K562 (cell line): ENCODE measurements at regions not wholly inside any gene's neighbourhood (a gene's known extent, or its start where the extent isn't known, plus 50 kb on each side); places are given as distances from the start of the nearest gene placed in this dataset.

ENCODE experiments used
- ATAC-seq: fragments of 200-7000 bp; cut with Tn5 transposase; 3 replicates; pipeline ENCODE4 v1.9.1; 2020; ENCODE audit warnings: moderate library complexity
- BruUV-seq: library from RNA; stranded (reverse); fragments of 400-500 nt; replicated peaks from 2 replicates; lab custom pipeline; 2021; lab: Mats Ljungman, UMichigan
- CTCF ChIA-PET: fragments of 300-600 bp; formaldehyde crosslinking; extraction: SDS; loops from one replicate; lab custom pipeline; 2021; ENCODE audit warnings: low intra/inter-chr PET ratio; lab: Yijun Ruan, JAX
- POLR2A ChIA-PET: fragments of 300-600, 350-650 bp; sonication (Branson Sonifier 250); formaldehyde crosslinking; extraction: SDS; loops from one replicate; lab custom pipeline; 2021; ENCODE audit warnings: antibody characterized with exemption, inconsistent platforms; lab: Yijun Ruan, JAX
- DNase-seq, 4 experiments: peaks; one replicate each; pipeline versions ENCODE4 v3.0.0 to v3.0.0-alpha.2; 2011 to 2018; ENCODE audit warnings: low spot score in 3 of 4, mixed read lengths in 3 of 4; ENCODE audit errors: extremely low read depth in 1 of 4
- FAIRE-seq: peaks from 2 replicates; lab custom pipeline; 2011; peaks lifted over from hg19 to GRCh38; lab: Jason Lieb, UNC
- H2AFZ ChIP-seq: 2 replicates; pipeline ENCODE4 v1.6.0; 2011; ENCODE audit warnings: low read depth, low read length, control low read depth, inconsistent platforms
- H3K27ac ChIP-seq: fragments of 200-600 bp; 3 replicates; pipeline ENCODE4 v1.8.0; 2011; ENCODE audit warnings: low read depth, mild to moderate bottlenecking, control low read depth, inconsistent platforms, low read length, moderate library complexity, mixed read lengths; ENCODE audit errors: extremely low read depth
- H3K27me3 ChIP-seq, 2 experiments: fragments of 300-600 bp in 1 of 2; 2 replicates in 1 of 2; 3 replicates in 1 of 2; pipeline versions ENCODE4 v1.6.0 to v1.8.0; 2011; ENCODE audit warnings: inconsistent platforms in 2 of 2, low read length in 2 of 2, mild to moderate bottlenecking in 1 of 2, mixed read lengths in 1 of 2, moderate library complexity in 1 of 2; ENCODE audit not compliant: control insufficient read depth in 2 of 2, insufficient read depth in 2 of 2
- H3K36me3 ChIP-seq: fragments of 300-600 bp; 3 replicates; pipeline ENCODE4 v1.8.0; 2011; ENCODE audit warnings: mild to moderate bottlenecking, low read length, inconsistent platforms; ENCODE audit not compliant: control insufficient read depth, insufficient read depth
- H3K4me1 ChIP-seq, 2 experiments: fragments of 200-600 bp in 1 of 2; replicated peaks in 1 of 2; 2 replicates in 1 of 2; 3 replicates in 1 of 2; pipeline versions ENCODE4 v1.5.1 to v1.8.0; 2011; ENCODE audit warnings: inconsistent platforms in 2 of 2, low read length in 2 of 2, mild to moderate bottlenecking in 1 of 2, mixed read lengths in 1 of 2, moderate library complexity in 1 of 2; ENCODE audit not compliant: control insufficient read depth in 2 of 2, insufficient read depth in 2 of 2
- H3K4me2 ChIP-seq: 2 replicates; pipeline ENCODE4 v1.6.1; 2011; ENCODE audit warnings: low read length, control low read depth, inconsistent platforms, mixed read lengths; ENCODE audit not compliant: insufficient read depth
- H3K4me3 ChIP-seq: fragments of 200-600 bp; sonication (generic), shearing (Covaris generic); 2 replicates; pipeline ENCODE4 v1.5.1; 2016; ENCODE audit warnings: control low read depth, inconsistent platforms
- H3K79me2 ChIP-seq: fragments of 200-600 bp; 3 replicates; pipeline ENCODE4 v1.8.0; 2011; ENCODE audit warnings: low read length, inconsistent platforms; ENCODE audit not compliant: control insufficient read depth, insufficient read depth
- H3K9ac ChIP-seq, 2 experiments: 2 replicates each; pipeline versions ENCODE4 v1.6.0 to v1.6.1; 2011; ENCODE audit warnings: low read depth in 2 of 2, low read length in 2 of 2, control low read depth in 1 of 2, inconsistent platforms in 1 of 2, mild to moderate bottlenecking in 1 of 2, mixed read lengths in 1 of 2; ENCODE audit not compliant: insufficient read depth in 1 of 2
- H3K9me1 ChIP-seq: one replicate; pipeline ENCODE4 v1.6.0; 2011; ENCODE audit warnings: inconsistent platforms, mild to moderate bottlenecking, low read length, moderate library complexity; ENCODE audit not compliant: control insufficient read depth, insufficient read depth
- H3K9me3 ChIP-seq: replicated peaks from 2 replicates; pipeline ENCODE4 v1.5.1; 2011; ENCODE audit warnings: low read depth, low read length, inconsistent platforms; ENCODE audit not compliant: control insufficient read depth, insufficient read depth
- H4K20me1 ChIP-seq: replicated peaks from 2 replicates; pipeline ENCODE4 v1.6.1; 2011; ENCODE audit warnings: low read length, inconsistent platforms, mixed read lengths; ENCODE audit not compliant: control insufficient read depth, insufficient read depth
- BMI1 ChIP-seq: fragments of 150-350 bp; IDR thresholded peaks from 2 replicates; pipeline ENCODE4 v1.6.1; 2014; ENCODE audit warnings: low read length
- KDM1A ChIP-seq, 2 experiments: fragments of 450-650 bp; IDR thresholded peaks; 2 replicates each; pipeline ENCODE4 v1.6.1; 2016; ENCODE audit warnings: mild to moderate bottlenecking in 2 of 2
- RCOR1 ChIP-seq, 2 experiments: IDR thresholded peaks; 2 replicates each; pipeline ENCODE4 v1.6.1; 2012; ENCODE audit warnings: low read depth in 2 of 2, low read length in 2 of 2, borderline replicate concordance in 1 of 2, improper control_type of control experiment in 1 of 2
- SPI1 ChIP-seq: IDR thresholded peaks from 2 replicates; pipeline ENCODE4 v1.6.1; 2011; ENCODE audit warnings: low read depth, low read length, control low read depth, borderline replicate concordance
- TAL1 ChIP-seq: fragments of 450-650 bp; IDR thresholded peaks from 2 replicates; pipeline ENCODE4 v1.6.1; 2016; ENCODE audit warnings: mild to moderate bottlenecking
- ZKSCAN3 ChIP-seq: fragments of 250-450 bp; sonication (Bioruptor Pico); IDR thresholded peaks from 2 replicates; pipeline ENCODE4 v1.4.0; 2020
- ZNF174 ChIP-seq: fragments of 250-450 bp; sonication (Bioruptor Pico); IDR thresholded peaks from 2 replicates; pipeline ENCODE4 v1.4.0; 2020; ENCODE audit warnings: mild to moderate bottlenecking
- ZNF217 ChIP-seq: sonication (generic); formaldehyde crosslinking; IDR thresholded peaks from 2 replicates; pipeline ENCODE4 v1.8.0; 2022; ENCODE audit warnings: mild to moderate bottlenecking, missing genetic modification reagents
- ZNF717 ChIP-seq: fragments of 250-450 bp; sonication (Bioruptor Pico); IDR thresholded peaks from 2 replicates; pipeline ENCODE4 v1.5.0; 2021
- WGBS: fragments of 100-300 bp; shearing (Covaris generic); methylation state at CpG from one replicate; pipeline ENCODE4 v1.1.6; 2016; ENCODE audit warnings: low coverage, mixed read lengths; ENCODE audit not compliant: insufficient coverage; ENCODE audit errors: missing lambda C conversion rate; 5-methylcytosine and 5-hydroxymethylcytosine counted together
- in situ Hi-C: fragments of 300-500 bp; cut with MboI; formaldehyde crosslinking; loops from 4 replicates; pipeline ENCODE4 v1.15.0; 2018; ENCODE audit warnings: inconsistent platforms, mixed read lengths
- intact Hi-C: fragments of 100-400 bp; cut with micrococcal nuclease; formaldehyde crosslinking; loops from 2 replicates; pipeline ENCODE4 v1.14.2; 2022
- TF ChIP-seq, protein P1 (sequence below): fragments of 450-650 bp; IDR thresholded peaks from 2 replicates; pipeline ENCODE4 v1.6.1; 2016
- TF ChIP-seq, protein P2 (sequence below): fragments of 250-450 bp; sonication (Bioruptor Pico); IDR thresholded peaks from 2 replicates; pipeline ENCODE4 v1.5.0; 2021
- TF ChIP-seq, protein P3 (sequence below): fragments of 450-650 bp; formaldehyde crosslinking; IDR thresholded peaks from 2 replicates; pipeline ENCODE4 v1.4.0; 2020; ENCODE audit warnings: mild to moderate bottlenecking, moderate library complexity

DNA sequence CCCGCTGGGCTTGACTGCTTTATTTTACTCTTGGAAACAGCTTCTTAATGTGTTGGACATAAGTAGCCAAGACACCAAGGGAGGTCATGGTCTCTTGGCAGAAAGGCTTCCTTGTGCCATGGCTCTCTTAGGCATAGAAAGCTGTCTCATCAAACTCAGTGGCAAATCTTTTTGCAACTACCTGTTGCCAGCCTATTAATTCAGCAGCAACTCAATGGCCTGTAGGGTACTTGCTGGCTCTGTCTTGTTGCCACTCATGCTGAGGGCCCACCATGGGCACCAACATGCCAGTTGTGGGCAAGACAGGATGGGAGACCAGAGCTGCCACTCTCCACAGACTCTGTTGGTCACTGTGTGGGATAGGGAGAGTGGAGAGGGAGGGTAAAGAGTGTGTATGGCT, 1209.4 kb downstream of the UQCRFS1 start (continued):
- TF ChIP-seq, protein P1, sequence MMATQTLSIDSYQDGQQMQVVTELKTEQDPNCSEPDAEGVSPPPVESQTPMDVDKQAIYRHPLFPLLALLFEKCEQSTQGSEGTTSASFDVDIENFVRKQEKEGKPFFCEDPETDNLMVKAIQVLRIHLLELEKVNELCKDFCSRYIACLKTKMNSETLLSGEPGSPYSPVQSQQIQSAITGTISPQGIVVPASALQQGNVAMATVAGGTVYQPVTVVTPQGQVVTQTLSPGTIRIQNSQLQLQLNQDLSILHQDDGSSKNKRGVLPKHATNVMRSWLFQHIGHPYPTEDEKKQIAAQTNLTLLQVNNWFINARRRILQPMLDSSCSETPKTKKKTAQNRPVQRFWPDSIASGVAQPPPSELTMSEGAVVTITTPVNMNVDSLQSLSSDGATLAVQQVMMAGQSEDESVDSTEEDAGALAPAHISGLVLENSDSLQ, result no peak
- no peak for TF ChIP-seq KDM1A (IDR thresholded peaks at IDR 0.05)
- TF ChIP-seq BMI1, result no peak
- no peak for TF ChIP-seq TAL1
- TF ChIP-seq, protein P2, sequence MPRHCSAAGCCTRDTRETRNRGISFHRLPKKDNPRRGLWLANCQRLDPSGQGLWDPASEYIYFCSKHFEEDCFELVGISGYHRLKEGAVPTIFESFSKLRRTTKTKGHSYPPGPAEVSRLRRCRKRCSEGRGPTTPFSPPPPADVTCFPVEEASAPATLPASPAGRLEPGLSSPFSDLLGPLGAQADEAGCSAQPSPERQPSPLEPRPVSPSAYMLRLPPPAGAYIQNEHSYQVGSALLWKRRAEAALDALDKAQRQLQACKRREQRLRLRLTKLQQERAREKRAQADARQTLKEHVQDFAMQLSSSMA (CRISPR knock-in tag), result no peak
- no peak for TF ChIP-seq ZNF174 (CRISPR knock-in tag)
- no peak for TF ChIP-seq ZNF217 (CRISPR knock-in tag)
- TF ChIP-seq ZKSCAN3 (CRISPR knock-in tag), result no peak
- TF ChIP-seq, protein P3, sequence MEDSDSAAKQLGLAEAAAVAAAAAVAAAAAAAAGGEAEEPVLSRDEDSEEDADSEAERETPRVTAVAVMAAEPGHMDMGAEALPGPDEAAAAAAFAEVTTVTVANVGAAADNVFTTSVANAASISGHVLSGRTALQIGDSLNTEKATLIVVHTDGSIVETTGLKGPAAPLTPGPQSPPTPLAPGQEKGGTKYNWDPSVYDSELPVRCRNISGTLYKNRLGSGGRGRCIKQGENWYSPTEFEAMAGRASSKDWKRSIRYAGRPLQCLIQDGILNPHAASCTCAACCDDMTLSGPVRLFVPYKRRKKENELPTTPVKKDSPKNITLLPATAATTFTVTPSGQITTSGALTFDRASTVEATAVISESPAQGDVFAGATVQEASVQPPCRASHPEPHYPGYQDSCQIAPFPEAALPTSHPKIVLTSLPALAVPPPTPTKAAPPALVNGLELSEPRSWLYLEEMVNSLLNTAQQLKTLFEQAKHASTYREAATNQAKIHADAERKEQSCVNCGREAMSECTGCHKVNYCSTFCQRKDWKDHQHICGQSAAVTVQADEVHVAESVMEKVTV, result no peak
- no peak for TF ChIP-seq ZNF717

DNA sequence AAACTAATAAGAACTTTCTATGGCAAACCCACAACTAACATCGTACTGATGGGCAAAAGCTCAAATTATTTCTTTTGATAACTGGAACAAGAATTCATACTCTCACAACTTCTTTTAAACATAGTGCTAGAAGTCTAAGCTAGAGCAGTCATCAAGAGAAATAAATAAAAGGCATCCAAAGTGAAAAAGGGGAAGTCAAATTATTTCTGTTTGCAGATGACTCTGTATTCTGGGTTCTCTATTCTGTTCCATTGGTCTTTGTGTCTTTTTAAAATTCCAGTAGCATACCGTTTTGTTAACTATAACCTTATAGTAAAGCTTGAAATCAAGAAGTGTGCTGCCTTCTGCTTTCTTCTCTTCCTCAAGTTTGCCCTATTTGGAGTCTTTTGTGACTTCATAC, 1215.9 kb downstream of the UQCRFS1 start:
- no TSS peak for BruUV-seq
- Histone ChIP-seq H3K9me3 (no peaks in the 10 kb centered on the region), H3K9me1 (no peaks in the 10 kb centered on the region), H3K4me1 (no peaks in the 10 kb centered on the region), H3K36me3 (no peaks in the 10 kb centered on the region), H4K20me1 (no peaks in the 10 kb centered on the region), H3K27ac (no peak overlapping the region), H3K9ac (no peak overlapping the region), H3K79me2 (no peaks in the 10 kb centered on the region), H3K4me2 (no peak overlapping the region), H3K4me3 (no peak overlapping the region), H2AFZ (no peak overlapping the region), H3K27me3 (no peaks in the 10 kb centered on the region)
- FAIRE-seq (no peak), ATAC-seq (no peak), DNase-seq (no peak)
- in situ Hi-C loops, result no loop called here
- intact Hi-C loops, result no loop called here
- ChIA-PET POLR2A (no interaction called here), CTCF (no interaction called here)
- WGBS, result 0% methylated on average over 2 of the region's 2 CpGs
- TF ChIP-seq RCOR1 (IDR thresholded peaks at IDR 0.05; ENCODE audit: borderline replicate concordance in 1 of 2, low read depth in 2 of 2, low read length in 2 of 2) (no peak), SPI1 (peak; percentile 27; the same call in 1 of the 2 replicates)
